ENCODE measurements at regions not wholly inside any gene's neighbourhood (a gene's known extent, or its start where the extent isn't known, plus 50 kb on each side); places are given as distances from the start of the nearest gene placed in this dataset.
"Not testable (repeated sequence)": the region's sequence is repeated elsewhere in the genome, so short reads cannot be mapped to it uniquely, and the experiment has no call there.

DNA sequence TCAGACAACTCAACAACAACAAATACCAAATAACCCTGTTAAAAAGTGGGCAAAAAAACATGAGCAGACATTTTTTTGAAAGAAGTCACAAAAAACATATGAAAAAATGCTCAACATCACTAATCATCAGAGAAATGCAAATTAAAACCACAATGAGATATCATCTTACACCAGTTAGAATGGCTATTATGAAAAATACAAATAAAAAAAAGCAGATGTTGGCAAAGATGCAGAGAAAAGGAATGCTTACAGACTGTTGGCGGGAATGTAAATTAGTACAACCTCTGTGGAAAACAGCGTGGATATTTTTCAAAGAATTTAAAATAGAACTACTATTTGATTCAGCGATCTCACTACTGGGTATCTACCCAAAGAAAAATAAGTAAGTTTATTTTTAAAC, 114.0 kb downstream of the SLC38A4 start:
- no peak for DNase-seq (ENCODE audit: low spot score)

DNA sequence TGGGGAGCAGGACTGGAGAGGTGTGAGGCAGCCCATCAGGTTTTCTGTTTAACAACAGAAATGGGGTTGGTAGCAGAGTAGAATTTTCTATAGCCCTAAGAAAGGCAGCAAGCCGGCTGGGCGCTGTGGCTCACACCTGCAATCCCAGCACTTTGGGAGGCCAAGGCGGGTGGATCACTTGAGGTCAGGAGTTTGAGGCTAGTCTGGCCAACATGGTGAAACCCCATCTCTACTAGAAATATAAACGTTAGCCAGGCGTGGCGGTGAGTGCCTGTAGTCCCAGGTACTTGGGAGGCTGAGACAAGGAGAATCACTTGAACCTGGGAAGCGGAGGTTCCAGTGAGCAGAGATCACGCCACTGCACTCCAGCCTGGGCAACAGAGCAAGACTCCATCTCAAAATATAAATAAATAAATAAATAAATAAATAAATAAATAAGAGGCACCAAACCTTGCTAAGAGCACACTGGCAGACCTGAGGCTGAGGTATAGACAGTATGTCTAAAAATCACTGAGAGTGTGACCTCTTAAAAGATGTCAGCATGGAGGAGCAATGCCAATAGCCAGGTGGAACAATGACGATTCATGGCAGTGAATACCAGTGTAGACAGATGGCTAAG, 115.6 kb downstream of the SLC38A4 start:
- DNase-seq (ENCODE audit: low spot score) = no peak

DNA sequence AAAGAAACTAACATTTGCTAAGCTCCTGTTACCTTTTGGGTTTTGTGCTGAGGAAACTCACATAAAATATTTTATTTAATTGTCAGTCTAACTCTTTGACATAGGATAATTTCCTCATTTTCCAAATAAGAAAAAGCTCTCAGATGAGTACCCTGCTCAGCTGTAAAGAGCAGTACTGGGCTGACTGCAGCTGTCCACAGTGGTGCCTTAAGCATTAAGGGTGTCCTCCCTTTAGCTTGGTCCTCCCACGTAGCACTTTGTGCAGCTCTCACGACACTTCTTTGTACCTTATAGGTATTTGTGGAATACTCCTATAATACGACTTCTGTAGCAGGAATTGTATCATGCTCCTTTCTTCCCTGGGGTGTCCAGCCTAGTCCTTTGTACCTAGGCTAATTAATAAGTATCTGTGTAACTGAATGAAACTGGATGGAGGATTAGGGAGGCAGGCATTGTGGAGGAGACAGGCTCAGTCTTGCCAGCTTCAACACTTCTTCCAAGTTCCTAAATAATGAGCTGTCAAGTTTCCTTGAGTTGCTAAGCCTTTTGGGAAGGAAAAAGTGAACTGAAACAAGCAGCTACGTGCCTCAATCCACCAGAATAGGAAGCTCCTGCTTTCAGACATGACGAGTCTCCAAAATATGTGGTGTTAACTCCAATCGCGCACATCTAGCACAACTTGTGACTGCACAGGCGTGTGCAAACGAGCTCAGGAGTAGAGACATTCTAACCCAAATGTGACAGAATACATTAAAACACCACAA, 123.0 kb downstream of the SLC38A4 start:
- no peak for DNase-seq (ENCODE audit: low spot score)

DNA sequence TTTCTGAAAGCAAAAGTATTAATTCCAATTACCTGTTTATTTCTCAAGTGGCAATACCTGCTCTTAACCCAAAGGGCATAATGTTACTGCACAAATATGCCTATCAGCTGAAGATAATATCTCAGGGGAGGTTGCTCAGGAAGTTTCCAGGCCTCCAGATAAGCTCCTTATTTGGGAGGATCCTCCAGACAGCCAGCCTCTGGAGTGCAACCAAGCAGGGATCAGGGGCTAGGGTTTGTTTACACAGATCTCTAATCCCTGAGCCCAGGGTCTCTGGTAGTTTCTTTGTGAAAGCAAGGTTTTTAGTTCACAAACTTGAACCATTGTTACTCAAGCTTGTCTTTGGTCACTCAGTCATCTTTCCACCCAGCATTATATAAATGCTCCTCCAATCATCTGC, 124.4 kb downstream of the SLC38A4 start:
- no peak for DNase-seq (ENCODE audit: low spot score)

DNA sequence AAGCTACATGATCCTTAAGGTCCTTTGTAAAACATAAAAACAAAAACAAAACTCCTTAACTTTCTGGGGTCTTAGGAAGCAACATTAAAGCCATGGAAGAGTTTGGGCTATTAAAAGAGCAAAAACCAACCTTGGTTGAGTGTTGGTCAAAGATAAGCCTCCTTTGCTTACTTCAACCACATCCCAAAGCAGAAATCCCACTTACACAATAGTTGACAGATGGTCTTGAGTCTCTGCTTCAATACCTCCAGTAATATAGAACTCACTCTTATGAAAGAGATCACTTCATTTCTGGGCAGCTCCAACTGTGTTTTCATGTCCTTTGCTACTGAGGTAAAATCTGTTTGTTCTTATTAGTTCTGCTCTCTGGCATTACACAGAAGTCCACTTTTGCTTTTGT, 125.8 kb downstream of the SLC38A4 start:
- DNase-seq (ENCODE audit: low spot score) = no peak

DNA sequence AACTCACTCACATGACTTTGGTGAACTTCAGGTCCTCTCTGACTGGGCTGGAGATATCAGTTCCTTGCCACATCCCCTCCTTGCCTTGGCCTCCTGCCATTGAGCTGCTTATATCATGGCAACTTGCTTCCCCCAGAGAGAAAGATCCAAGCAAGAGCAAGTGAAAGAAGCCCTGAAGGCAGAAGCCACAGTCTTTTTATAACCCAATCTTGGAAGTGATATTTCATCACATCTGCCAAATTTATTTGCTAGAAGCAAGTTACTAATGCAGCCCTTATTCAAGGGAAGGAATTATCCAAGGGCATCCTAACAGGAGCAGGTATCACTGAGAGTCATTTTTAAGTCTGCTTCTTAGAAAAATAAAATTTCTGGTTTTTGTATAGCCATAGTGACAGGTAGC, 127.8 kb downstream of the SLC38A4 start:
- DNase-seq (ENCODE audit: low spot score) = no peak

GRCh38 chr12:46693518-46693917, 132.3 kb downstream of the SLC38A4 start:
- no peak for DNase-seq (ENCODE audit: low spot score)

DNA sequence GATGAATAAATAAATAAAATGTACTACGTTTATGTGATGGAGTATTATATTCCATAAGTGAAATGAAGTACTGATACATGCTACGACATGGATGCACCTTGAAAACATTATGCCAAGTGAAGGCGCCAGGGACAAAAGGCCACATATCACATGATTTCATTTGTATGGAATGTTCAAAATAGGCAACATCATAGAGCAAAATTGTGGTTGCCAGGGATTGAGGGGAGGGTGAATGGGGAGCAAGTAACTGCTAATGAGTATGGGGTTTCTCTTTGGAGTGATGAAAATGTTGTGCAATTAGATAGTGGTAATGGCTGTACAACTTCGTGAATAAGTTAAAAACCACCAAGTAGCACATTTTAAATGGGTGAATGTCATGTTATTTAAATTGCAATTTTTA, 132.8 kb downstream of the SLC38A4 start:
- no peak for DNase-seq (ENCODE audit: low spot score)

DNA sequence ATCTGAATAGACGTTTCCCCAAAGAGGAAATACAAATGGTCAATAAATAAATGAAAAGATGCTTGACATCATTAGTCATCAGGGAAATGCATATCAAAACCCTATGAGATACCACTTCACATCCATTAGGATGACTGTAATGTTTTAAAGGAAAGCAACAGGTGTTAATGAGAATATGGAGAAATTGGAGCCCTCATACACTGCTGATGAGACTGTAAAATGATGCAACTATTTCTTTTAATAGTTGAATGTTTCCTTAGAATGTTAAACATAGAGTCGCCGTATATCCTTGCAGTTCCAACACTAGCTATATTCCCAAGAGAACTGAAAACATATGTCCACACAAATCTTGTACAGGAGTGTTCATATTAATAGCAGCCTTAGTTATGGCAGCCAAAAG, 133.2 kb downstream of the SLC38A4 start:
- DNase-seq (ENCODE audit: low spot score) = no peak

- DNase-seq (ENCODE audit: low spot score) = no peak
These were observed 139.4 kb downstream of the SLC38A4 start for GRCh38 chr12:46686267-46686942.

DNA sequence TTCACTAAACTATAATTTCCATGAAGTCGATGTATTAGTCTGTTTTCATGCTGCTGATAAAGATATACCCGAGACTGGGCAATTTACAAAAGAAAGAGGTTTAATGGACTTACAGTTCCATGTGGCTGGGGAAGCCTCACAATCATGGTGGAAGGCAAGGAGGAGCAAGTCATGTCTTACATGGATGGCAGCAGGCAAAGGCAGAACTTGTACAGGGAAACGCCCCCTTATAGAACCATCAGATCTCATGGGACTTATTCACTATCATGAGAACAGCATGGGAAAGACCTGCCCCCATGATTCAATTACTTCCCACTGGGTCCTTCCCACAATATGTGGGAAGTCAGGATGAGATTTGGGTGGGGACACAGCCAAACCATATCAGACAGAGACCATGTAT, 141.6 kb downstream of the SLC38A4 start:
- DNase-seq (ENCODE audit: low spot score) = not testable (repeated sequence)

GRCh38 chr12:46682148-46682547, 143.6 kb downstream of the SLC38A4 start:
- DNase-seq (ENCODE audit: low spot score) = no peak

DNA sequence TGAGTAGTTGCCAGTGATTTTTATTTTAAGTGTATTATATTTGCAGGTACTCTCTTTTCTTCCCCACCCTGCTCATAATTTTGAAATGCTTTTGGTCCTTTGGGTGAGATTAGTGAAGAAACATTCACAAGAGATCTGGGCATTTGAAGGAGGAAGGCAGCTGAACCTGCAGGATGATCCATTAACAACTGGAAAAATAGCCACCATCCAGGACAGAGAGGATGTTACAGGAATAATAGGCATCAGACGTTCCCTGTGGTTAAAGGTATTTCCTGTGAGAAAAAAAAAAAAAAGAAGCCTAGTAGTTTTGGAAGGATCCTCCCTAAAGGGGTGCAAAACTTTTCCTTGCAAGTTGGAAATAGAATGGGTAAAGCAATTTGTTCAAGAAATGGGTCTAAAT, 145.3 kb downstream of the SLC38A4 start:
- no peak for DNase-seq (ENCODE audit: low spot score)

GRCh38 chr12:46679754-46680153, 146.0 kb downstream of the SLC38A4 start:
- DNase-seq (ENCODE audit: low spot score) = no peak

DNA sequence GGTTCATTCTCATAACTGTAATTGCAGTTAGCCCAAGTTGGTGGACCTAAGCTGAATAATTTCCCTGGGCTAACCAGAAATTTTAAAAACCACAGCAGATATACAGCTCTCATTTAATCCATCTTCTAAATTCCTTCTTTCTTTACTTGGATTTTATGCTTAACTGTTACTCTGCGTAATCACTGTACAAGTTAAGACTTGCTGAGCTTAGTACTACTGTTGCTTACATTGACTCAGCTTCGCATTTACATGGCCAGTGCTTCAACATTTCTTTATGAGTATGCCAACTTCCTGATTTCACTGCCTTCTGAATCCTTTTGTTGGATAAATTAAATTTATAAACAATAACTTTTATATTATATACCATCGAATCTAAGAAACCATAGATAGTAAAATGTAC, 147.4 kb downstream of the SLC38A4 start:
- DNase-seq (ENCODE audit: low spot score) = no peak

- no peak for DNase-seq (ENCODE audit: low spot score)
These were observed 148.0 kb downstream of the SLC38A4 start for GRCh38 chr12:46677749-46678148.

GRCh38 chr12:46676797-46677520, 148.8 kb downstream of the SLC38A4 start:
- no peak for DNase-seq (ENCODE audit: low spot score)

- DNase-seq (ENCODE audit: low spot score) = no peak
These were observed 149.4 kb downstream of the SLC38A4 start for GRCh38 chr12:46676396-46676795.

DNA sequence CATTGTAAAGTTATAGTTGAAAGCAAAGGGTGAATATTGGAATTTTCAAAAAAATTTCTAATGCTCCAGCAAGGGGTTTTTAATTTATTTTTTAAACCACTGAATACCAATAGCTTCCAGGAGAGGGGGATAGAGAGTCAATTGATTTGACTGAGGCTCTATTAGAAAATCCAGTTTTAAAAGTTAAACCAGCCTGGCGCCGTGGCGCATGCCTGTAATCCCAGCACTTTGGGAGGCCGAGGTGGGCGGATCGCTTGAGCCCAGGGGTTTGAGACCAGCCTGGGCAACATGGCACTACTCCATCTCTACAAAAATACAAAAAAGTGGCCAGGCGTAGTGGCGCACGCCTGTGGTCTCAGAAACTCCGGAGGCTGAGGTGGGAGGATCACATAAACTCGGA, 150.1 kb downstream of the SLC38A4 start:
- no peak for DNase-seq (ENCODE audit: low spot score)

GRCh38 chr12:46674800-46675199, 151.0 kb downstream of the SLC38A4 start:
- no peak for DNase-seq (ENCODE audit: low spot score)

- no peak for DNase-seq (ENCODE audit: low spot score)
These were observed 151.7 kb downstream of the SLC38A4 start for GRCh38 chr12:46674129-46674528.

GRCh38 chr12:46671102-46671501, 154.7 kb downstream of the SLC38A4 start:
- DNase-seq (ENCODE audit: low spot score) = no peak

GRCh38 chr12:46670636-46671035, 155.2 kb downstream of the SLC38A4 start:
- no peak for DNase-seq (ENCODE audit: low spot score)
